Retina (tissue), 1 donor: ENCODE measurements at regions not wholly inside any gene's neighbourhood (a gene's known extent, or its start where the extent isn't known, plus 50 kb on each side); places are given as distances from the start of the nearest gene placed in this dataset.
"Not testable (repeated sequence)": the region's sequence is repeated elsewhere in the genome, so short reads cannot be mapped to it uniquely, and the experiment has no call there.

Experiments
- DNase-seq: peaks from one replicate; pipeline ENCODE4 v3.0.0-alpha.2; 2016

DNA sequence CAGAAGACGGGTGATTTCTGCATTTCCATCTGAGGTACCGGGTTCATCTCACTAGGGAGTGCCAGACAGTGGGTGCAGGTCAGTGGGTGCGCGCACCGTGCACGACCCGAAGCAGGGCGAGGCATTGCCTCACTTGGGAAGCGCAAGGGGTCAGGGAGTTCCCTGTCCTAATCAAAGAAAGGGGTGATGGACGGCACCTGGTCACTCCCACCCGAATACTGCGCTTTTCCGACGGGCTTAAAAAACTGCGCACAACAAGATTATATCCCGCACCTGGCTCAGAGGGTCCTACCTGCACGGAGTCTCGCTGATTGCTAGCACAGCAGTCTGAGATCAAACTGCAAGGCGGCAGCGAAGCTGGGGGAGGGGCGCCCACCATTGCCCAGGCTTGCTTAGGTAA, 1403.1 kb downstream of the REEP3 start:
- DNase-seq = not testable (repeated sequence)

DNA sequence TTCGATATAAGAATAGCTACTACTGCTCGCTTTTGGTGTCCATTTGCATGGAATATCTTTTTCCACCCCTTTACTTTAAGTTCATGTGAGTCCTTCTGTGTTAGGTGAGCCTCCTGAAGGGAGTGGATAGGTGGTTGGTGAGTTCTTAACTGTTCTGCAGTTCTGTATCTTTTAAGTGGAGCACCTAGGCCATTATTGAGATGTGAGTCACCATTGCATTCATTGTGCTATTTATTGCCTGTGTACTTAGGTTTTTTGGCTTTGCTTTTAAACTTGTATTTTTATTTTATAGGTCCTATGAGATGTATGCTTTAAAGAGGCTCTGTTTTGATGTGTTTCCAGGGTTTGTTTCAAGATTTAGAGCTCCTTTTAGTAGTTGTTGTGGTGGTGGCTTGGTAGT, 1430.8 kb downstream of the REEP3 start:
- no peak for DNase-seq

DNA sequence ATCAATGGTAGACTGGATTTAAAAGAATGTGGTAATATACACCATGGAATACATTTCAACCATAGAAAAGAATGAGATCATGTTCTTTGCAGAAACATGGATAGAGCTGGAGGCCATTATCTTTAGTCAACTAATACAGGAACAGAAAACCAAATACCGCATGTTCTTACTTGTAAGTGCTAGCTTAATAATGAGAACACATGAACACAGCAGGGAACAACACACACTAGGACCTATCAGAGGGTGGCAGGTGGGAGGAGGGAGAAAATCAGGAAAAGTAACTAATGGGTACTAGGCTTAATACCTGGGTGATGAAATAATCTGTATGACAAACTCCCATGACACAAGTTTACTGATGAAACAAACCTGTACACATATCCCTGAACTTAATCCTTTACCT, 1435.2 kb downstream of the REEP3 start:
- no peak for DNase-seq

DNA sequence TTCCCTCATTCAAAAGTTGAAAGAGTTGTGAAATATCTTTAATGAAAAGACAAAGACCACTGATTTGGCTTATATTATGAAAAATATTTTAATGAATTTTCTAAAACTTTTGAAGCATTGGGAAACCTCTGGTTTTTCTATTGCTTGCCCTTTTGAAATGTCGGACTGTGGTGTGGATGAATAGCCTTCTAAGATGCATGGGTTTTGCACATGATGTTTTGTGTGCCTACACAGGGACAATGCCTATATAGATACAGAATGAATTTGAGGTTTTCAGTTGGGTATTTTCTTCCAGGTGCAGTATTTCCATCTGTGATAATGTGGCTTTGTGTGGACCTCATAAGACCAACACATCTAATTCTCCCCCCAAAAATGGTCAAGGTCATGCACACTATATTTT, 1437.9 kb downstream of the REEP3 start:
- DNase-seq = no peak

DNA sequence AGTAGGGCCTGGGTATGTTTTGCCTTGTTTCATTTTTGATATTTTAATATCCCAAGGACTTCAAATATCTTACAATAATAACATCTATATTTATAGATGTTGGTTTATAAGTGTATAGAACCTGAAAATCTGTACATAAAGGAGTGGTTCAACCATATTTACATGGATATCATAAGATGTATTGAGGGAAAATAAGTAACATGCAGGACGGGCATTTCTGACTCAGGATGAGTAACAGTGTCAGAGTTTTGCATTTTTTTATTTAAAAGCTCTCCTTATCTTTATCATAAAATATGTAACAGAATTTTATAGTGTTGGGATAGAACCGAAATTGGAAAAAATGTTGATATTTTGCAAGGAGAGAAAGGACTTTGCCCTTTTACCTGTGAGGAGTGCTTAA, 1438.7 kb downstream of the REEP3 start:
- DNase-seq = no peak

DNA sequence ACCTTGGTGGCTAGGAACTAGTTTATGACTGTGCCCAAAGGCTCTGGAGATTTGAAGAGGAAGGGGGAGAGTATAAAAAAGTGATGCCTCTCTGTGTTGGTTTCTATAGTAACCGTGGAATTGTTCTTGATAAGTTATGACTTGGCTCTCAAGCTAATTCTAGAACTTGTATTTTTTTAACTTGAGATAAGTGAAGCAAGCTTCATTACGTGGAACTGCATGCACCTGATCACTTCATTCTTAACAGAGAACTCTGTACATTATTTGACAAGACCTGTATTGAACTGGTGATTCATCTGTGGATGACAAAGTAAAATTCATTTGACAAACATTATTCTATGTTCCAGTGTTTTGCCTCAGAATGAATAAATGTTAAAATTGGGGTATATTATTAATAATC, 1452.2 kb downstream of the REEP3 start:
- DNase-seq = no peak

DNA sequence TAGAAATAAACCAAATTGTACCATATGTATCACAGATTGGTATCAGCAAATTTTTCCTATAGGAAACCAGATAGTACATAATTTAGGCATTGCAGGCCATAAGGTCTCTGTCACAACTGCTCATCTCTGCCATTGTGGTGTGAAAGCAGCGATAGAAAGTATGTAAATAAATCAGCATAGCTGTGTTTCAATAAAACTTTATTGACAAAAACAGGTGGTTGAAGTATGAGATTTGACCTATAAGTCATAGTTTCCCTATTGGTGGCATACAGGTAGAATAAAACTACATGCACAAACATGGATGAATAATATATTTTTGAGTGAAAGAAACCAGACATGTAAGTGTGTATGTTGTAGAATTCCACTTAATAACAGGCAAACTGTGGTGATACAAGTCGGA, 1454.9 kb downstream of the REEP3 start:
- no peak for DNase-seq

DNA sequence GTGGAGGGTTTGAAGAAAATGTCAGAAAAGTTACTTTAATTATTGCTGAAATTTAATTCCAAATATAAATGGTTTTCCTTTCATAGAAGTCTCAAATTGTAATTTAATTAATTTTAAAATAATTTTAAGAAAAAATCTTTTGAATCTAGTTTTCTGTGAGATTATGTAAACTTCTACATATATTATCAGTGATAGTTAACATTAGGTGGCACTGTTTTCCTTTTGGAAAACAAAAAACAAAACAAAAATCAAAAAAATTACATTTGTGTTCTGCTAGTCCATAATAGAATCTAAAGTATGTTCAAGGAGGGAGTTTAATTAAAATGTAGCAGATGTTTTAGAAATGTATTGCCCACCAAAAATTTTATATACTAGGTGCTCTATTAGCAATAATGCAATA, 1456.7 kb downstream of the REEP3 start:
- no peak for DNase-seq

DNA sequence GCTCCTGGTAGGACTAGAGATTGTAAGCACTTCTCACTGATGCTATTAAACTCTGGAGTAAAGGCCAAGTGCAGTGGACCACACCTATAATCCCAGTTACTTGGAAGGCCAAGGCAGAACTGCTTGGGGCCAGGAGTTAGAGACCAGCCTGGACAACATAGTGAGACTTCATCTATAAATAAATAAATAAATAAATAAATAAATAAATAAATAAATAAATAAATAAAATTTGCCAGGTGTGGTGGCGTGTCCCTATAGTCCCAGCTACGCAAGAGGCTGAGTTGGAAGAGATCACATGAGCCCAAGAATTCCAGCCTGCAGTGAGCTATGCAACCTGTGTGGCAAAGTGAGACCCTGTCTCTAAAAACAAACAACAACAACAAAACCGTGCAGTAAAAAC, 1475.7 kb downstream of the REEP3 start:
- DNase-seq = no peak

DNA sequence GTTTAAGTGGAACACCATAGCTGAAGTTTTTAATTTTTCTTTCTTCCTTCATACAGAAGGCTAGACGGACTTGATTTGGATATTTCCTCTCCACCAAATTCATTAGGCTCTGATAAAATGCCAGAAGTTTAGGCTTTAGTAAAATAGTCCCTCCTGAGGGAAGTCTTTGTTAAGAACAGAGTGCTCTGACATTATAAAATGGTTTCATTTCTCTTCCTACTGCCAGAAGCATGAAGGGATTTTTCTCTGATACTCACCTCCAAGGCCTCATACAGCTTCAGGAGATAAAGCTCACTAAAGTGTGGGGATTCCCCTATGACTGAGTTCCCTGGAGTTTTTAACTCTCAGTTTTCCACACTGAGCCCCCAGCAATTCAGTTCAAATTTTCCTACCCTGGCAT, 1489.6 kb downstream of the REEP3 start:
- no peak for DNase-seq

DNA sequence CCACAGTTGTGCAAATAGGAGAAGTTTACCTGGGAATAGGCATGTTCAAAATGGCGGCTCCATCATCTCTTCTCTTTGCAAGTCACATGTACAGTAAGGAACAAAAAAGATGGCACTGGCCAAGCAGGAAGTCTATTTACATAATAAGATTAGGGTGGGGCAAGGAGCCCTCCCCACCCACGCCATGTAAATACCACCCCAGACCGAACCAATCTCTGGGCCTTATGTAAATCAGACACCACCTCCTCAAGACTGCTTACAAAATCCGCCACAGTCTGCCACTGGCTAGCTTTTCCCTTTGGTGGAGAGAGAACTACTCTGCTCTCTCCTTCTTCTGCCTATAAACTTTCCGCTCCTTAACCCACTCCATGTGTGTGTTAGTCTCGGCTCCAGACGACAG, 1496.3 kb downstream of the REEP3 start:
- no peak for DNase-seq

DNA sequence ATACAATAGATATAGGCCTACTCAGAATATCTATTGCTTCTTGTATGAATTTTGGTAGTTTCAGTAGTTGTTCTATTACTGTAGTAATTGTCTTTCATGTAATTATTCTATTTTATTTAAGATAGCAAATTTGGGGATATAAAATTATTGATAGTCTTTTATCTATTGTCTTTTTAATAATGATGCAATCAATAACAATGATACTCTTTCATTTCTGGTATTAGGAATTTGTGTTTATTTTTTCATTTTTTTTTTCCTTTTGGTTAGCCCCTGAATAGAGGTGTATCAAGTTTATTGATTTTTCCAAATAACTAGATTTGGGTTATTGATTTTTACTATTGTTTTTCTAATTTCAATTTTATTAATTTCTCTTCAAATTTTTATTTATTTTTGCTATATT, 1503.7 kb downstream of the REEP3 start:
- no peak for DNase-seq

DNA sequence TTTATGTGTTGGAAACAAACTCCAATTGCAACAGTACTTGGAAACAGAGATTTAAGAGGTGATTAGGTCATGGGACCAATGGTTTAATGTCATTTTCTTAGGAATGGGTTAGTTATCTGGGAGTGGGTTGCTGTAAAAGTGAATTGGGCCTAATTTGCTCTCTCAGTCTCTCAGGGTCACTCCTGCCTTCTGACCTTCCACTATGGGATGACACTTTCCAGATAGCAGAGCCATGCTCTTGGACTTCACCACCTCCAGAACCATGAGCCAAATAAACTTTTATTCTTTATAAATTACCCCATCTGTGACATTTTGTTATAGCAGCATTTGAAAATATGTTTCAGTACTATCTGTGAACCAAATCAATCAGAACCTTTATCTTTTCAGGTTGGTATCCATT, 1509.1 kb downstream of the REEP3 start:
- no peak for DNase-seq

DNA sequence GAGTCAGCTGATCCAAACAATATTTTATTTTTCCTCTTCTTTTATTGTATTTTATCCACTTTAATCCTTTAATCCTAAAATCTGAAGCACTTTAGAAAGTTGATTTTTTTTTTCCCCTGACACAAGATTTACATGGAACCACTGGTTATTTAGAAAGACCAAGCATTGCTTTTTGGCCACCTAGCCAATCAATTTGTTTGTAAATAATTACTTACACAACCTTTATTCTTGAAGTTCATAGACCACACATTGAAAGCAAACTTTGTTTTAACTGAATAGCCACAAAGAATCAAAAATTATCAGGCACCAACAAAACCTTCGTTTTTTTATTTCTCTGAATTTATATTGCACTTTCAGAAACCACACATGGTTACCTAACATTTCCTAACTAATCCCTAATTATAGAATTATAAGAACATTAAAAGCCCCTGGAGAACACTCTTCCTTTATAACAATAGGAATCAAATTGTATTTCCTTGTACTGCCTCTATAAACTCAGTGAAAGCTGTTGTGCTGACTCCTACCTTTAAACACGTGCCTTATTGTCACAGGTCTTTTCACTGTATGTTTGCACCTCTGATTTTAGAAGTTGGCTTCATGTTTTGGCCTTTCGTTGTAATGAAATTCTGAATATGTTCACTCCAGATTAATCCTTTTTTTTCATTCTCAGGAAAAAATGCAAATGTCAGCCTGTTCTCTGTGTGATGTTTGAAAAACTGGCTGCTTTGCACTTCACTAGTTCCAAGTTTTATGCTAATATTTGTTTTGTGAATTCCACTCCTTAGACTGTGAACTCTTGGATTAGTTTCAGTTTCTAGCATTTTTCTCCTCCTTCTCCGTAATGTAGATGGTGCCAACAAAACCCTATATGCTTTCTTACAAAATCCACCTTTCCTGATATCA, 1511.9 kb downstream of the REEP3 start:
- DNase-seq = no peak

DNA sequence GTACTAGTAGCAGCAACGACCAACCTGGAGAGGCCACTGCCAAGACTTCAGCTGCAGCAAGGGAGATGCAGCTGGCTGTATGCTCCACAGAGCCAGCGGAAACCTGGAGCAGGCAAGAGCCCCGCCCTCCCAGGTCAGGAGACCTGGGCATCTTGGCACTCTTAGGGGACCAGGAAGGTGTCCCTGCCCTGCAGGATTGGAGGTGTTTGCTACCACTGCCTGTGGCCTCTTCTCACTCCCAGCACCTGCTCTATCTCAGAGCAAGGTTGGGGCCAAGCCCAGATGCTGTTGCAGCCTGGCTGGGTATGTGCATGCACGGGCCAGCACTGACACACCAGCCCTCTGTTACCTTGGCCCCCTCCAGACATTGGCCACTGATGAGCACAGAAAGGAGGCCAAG, 1512.8 kb downstream of the REEP3 start:
- no peak for DNase-seq

DNA sequence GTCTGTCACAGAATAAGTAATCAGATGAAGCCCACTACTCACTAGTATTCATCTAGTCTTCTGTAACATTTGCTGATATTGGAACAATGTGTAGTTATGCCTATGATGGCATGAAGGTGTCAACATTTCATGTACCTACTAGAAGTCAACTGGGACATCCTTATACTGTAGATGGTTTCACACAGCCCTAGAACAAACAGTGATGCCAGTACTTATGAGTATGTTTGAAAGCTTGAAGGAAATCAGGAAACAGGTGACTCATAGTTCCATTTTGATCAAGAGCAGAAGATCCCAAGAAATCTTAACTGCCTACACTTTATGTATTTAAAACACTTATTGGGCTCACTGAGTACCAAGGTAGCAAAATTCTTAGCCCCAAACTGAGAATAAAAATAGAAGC, 1519.6 kb downstream of the REEP3 start:
- no peak for DNase-seq

DNA sequence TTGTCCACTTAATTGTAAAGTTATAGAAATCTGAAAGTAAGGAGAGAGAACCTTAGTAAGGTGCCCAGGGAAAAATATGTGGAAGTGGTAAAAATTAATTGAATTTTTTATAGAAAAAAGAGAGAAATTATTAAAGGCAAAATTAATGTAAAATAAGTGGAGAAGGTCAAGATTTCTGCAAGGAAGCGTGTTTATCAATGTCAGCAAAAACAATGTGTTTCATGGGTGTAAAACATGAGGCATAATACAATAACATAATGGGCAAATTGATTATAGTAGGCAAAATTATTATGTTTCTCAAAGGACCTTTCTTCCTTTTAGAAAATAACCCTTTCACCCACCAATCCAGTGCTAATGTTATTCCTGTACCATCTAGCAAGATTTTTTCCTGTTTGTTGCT, 1520.1 kb downstream of the REEP3 start:
- no peak for DNase-seq

DNA sequence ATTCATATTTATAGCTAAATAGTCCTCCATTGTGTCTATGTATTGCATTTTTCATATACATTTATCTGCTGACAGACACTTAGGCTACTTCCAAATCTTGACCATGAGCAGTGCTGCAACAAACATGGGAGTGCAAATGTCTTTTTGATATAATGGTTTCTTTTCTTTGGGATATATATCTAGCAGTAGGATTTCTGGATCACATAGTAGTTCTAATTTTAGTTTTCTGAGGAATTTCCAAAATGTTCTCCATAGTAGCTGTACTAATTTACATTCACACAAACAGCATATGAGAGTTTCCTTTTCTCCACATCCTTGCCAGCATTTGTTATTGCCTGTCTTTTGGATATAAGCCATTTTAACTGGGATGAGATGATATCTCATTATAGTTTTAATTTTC, 1521.3 kb downstream of the REEP3 start:
- no peak for DNase-seq

DNA sequence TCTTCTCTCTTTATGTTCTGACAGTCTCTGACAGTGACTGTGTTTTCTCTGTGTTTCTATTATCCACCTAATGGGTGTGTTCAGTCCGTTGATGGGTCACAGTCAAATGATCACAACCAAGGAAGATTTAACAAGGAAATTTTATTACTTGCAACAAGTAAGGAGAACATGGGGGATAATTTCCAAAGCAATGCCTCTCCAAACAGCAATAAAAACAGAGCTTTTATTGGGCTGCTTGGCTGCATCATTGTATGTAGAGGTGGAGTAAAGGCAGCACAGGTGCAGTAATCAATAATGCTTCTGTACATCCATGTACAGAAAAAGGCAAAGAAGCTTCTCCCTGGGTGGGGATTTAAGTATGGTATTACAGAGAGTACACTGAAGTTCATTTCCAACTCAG, 1525.6 kb downstream of the REEP3 start:
- DNase-seq = no peak

DNA sequence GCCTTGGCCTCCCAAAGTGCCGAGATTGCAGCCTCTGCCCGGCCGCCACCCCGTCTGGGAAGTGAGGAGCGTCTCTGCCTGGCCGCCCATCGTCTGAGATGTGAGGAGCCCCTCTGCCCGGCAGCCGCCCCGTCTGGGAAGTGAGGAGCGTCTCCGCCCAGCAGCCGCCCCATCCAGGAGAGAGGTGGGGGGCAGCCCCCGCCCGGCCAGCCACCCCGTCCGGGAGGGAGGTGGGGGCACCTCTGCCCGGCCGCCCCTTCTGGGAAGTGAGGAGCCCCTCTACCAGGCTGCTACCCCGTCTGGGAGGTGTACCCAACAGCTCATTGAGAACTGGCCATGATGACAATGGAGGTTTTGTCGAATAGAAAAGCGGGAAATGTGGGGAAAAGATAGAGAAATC, 1530.9 kb downstream of the REEP3 start:
- not testable (repeated sequence) for DNase-seq

DNA sequence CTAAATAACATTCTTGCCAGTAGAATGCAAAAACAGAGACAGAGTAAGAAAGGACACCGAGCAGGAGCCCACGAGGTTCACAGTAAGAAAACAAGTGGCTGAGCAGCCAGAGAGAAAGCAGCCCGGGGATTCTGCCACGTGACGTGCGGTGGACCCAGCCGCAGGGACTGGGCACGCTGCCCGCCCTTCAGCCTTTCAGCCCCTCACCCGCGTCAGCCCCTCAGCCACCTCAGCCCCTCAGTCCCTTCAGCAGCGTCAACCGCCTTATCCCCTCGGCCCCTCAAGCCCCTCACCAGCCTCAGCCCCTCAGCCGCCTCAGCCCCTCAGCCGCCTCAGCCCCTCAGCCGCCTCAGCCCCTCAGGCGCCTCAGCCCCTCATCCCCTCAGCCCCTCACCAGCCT, 1532.2 kb downstream of the REEP3 start:
- DNase-seq = not testable (repeated sequence)

DNA sequence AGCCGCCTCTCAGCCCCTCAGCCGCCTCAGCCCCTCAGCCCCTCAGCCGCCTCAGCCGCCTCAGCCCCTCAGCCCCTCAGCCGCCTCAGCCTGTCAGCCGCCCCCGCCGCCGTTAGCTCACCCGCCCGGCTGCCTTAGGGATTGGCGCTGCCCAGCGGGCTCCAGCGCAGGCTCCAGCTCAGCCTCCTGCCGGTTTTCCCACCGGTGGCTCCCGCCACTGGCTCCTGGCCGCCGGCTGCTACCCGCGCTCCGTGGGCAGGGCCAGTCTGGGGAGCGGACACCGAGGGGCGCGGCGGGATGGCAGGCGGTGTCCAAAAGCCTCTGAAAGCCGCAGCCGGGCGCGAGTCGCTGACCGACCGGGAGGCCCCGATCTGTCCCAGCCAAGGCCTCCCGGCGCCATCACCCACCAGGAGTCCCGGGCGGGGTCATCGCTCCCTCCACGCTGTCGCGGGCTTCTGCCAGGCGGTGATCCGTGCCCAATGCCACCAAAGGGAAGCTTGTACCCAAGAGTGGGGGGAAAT, 1532.7 kb downstream of the REEP3 start:
- DNase-seq = not testable (repeated sequence)

DNA sequence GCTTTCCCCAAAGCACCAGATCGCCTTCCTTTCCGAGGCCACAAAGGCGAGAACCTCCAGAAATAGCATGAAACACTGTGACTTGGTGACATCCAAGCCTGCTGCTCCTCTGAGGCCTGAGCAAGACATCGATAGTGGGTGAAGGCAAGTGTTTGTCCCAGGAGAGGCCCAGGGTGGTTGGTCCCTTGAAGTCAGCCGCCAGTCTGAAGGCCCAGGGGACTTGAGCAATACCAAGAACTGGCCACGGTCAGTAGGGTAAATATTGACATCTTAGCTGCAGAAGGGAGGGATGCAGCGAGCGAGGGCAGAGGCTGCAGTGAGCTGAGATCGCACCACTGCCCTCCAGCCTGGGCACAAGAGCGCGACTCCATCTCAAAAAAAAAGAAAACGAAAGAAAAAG, 1533.5 kb downstream of the REEP3 start:
- DNase-seq = not testable (repeated sequence)

DNA sequence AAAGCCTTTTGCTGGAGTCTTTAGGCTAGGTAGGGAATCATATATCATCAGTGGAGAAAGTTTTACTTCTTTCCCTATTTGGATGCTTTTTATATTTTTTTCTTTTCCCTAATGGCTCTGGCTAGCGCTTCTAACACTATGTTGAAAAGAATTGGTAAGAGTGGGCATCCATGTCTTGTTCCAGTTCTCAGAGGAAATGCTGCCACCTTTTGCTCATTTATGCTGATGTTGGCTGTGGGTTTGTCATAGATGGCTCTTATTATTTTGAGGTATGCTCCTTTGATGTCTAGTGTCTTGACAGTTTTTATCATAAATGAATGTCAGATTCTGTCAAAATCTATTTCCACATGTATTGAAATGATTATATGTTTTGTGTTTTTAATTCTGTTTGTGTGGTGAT, 1544.1 kb downstream of the REEP3 start:
- no peak for DNase-seq

DNA sequence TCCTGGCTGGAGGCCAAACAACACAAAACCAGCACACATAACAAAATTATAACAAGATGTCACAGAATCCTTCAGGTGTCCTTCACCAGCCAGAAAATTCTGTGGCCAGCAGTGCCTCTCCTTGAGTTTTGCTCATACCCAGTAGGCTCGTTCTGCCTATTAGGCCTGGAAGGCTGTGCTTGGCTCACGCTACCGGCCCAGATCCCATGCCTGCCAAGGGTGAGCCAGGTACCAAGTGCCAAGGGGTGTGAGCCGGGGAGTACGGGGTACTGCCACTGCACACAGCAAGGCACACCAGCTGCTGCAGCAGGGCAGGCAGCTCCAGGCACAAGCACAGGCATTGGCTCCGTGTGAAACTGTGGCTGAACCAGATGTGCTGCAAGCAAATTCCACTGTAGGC, 1562.0 kb downstream of the REEP3 start:
- no peak for DNase-seq
